ENCODE measurements at regions not wholly inside any gene's neighbourhood (a gene's known extent, or its start where the extent isn't known, plus 50 kb on each side); places are given as distances from the start of the nearest gene placed in this dataset.
"Not testable (repeated sequence)": the region's sequence is repeated elsewhere in the genome, so short reads cannot be mapped to it uniquely, and the experiment has no call there.

- in situ Hi-C loops (cut with HindIII; ENCODE audit: low pct_ligation_motif_present, low sequenced_read_pairs), result no loop called here
- no peak for DNase-seq
- TF ChIP-seq CTCF (IDR thresholded peaks at IDR 0.05; ENCODE audit: low read depth, low read length, missing control alignments), result no peak
- H3K27me3 ChIP-seq (replicated peaks), result no peaks in the 10 kb centered on the region
- no peak overlapping the region for H3K4me3 ChIP-seq (ENCODE audit: low read depth, low read length)
- H3K36me3 ChIP-seq (replicated peaks), result no peaks in the 10 kb centered on the region
- H3K27ac ChIP-seq, result no peak overlapping the region
Observed at GRCh38 chr2:142615876-142616275, 261.6 kb upstream of the KYNU start.

- DNase-seq; H3K27ac ChIP-seq; H3K27me3 ChIP-seq (replicated peaks); H3K4me3 ChIP-seq (ENCODE audit: low read depth, low read length); in situ Hi-C loops (cut with HindIII; ENCODE audit: low pct_ligation_motif_present, low sequenced_read_pairs); H3K36me3 ChIP-seq (replicated peaks): not testable (repeated sequence)
Observed at GRCh38 chr2:142613193-142613592, 264.3 kb upstream of the KYNU start.

GRCh38 chr2:142605421-142605820 lies 272.0 kb upstream of the KYNU start:
- no peaks in the 10 kb centered on the region for H3K36me3 ChIP-seq (replicated peaks)
- TF ChIP-seq CTCF (IDR thresholded peaks at IDR 0.05; ENCODE audit: low read depth, low read length, missing control alignments), result no peak
- no peak for DNase-seq
- no peaks in the 10 kb centered on the region for H3K27me3 ChIP-seq (replicated peaks)
- in situ Hi-C loops (cut with HindIII; ENCODE audit: low pct_ligation_motif_present, low sequenced_read_pairs), result no loop called here
- H3K4me3 ChIP-seq (ENCODE audit: low read depth, low read length), result no peak overlapping the region
- H3K27ac ChIP-seq, result no peak overlapping the region

GRCh38 chr2:142603759-142604158 lies 273.7 kb upstream of the KYNU start:
- Histone ChIP-seq H3K27me3 (replicated peaks) (no peaks in the 10 kb centered on the region), H3K27ac (no peak overlapping the region), H3K4me3 (ENCODE audit: low read depth, low read length) (no peak overlapping the region), H3K36me3 (replicated peaks) (no peaks in the 10 kb centered on the region)
- in situ Hi-C loops (cut with HindIII; ENCODE audit: low pct_ligation_motif_present, low sequenced_read_pairs), result no loop called here
- no peak for DNase-seq
- peak; percentile 14 for TF ChIP-seq CTCF (IDR thresholded peaks at IDR 0.05; ENCODE audit: low read depth, low read length, missing control alignments)

- no peak for DNase-seq
- in situ Hi-C loops (cut with HindIII; ENCODE audit: low pct_ligation_motif_present, low sequenced_read_pairs), result no loop called here
- no peaks in the 10 kb centered on the region for H3K27me3 ChIP-seq (replicated peaks)
- TF ChIP-seq CTCF (IDR thresholded peaks at IDR 0.05; ENCODE audit: low read depth, low read length, missing control alignments), result no peak
- H3K36me3 ChIP-seq (replicated peaks), result no peaks in the 10 kb centered on the region
- H3K4me3 ChIP-seq (ENCODE audit: low read depth, low read length), result no peak overlapping the region
- H3K27ac ChIP-seq, result no peak overlapping the region
Observed at GRCh38 chr2:142602418-142602989, 275.0 kb upstream of the KYNU start.

- H3K4me3 ChIP-seq (ENCODE audit: low read depth, low read length), result no peak overlapping the region
- no peaks in the 10 kb centered on the region for H3K27me3 ChIP-seq (replicated peaks)
- no peak for TF ChIP-seq CTCF (IDR thresholded peaks at IDR 0.05; ENCODE audit: low read depth, low read length, missing control alignments)
- H3K36me3 ChIP-seq (replicated peaks), result no peaks in the 10 kb centered on the region
- H3K27ac ChIP-seq, result no peak overlapping the region
- no peak for DNase-seq
- in situ Hi-C loops (cut with HindIII; ENCODE audit: low pct_ligation_motif_present, low sequenced_read_pairs), result no loop called here
Observed at GRCh38 chr2:142601794-142602193, 275.7 kb upstream of the KYNU start.
